Upper lobe of left lung (tissue), 4 donors: ENCODE measurements at regions not wholly inside any gene's neighbourhood (a gene's known extent, or its start where the extent isn't known, plus 50 kb on each side); places are given as distances from the start of the nearest gene placed in this dataset.
"Not testable (repeated sequence)": the region's sequence is repeated elsewhere in the genome, so short reads cannot be mapped to it uniquely, and the experiment has no call there.

Experiments
- CTCF ChIP-seq, 6 experiments: fragments of 450-650 bp in 4 of 6; fragments of 200-600 bp in 2 of 6; sonication (generic) in 2 of 6; IDR thresholded peaks; one replicate each; pipeline ENCODE4 v1.5.1; 2016 to 2019; ENCODE audit warnings: antibody characterized with exemption in 6 of 6
- EP300 ChIP-seq, 4 donors: sonication (generic); formaldehyde crosslinking; IDR thresholded peaks; one replicate each; pipeline ENCODE4 v1.5.1; 2017; ENCODE audit warnings: antibody characterized with exemption in 4 of 4, control low read depth in 2 of 4

GRCh38 chr10:38739011-38739775 is 645.1 kb downstream of the ZNF37A start:
- not testable (repeated sequence) for TF ChIP-seq CTCF, EP300 (IDR thresholded peaks at IDR 0.05)
